Anterior cingulate cortex (tissue), 58 donors: ENCODE measurements at regions not wholly inside any gene's neighbourhood (a gene's known extent, or its start where the extent isn't known, plus 50 kb on each side); places are given as distances from the start of the nearest gene placed in this dataset.

Experiments used
- DNase-seq, 58 donors: peaks; one replicate each; lab custom pipeline; 2025; lab: John Stamatoyannopoulos, UW

DNA sequence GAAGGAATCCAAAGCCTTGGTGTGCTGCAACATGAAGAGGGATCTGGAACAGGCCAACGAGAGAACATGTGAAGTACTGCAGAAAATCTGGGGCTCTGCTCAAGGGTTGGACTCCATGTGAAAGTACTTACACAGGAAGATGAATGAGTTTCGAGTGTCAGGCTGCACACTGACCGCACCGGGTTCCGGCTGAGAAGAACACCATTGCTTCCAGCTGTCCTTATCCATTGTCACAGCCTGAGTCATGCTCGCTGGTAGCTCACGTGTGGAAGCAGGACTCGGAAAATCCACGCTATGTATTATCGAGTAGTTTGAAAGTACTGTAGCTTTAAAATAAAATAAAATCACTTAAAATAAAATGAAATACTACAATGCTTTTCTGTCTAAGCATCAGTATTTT is 50.4 kb upstream of the TBL1X start:
- no peak for DNase-seq
